K562 (cell line): ENCODE measurements at regions not wholly inside any gene's neighbourhood (a gene's known extent, or its start where the extent isn't known, plus 50 kb on each side); places are given as distances from the start of the nearest gene placed in this dataset.

Source experiments
- ATAC-seq: fragments of 200-7000 bp; cut with Tn5 transposase; 3 replicates; pipeline ENCODE4 v1.9.1; 2020; ENCODE audit warnings: moderate library complexity
- BruUV-seq: library from RNA; stranded (reverse); fragments of 400-500 nt; replicated peaks from 2 replicates; lab custom pipeline; 2021; lab: Mats Ljungman, UMichigan
- CTCF ChIA-PET: fragments of 300-600 bp; formaldehyde crosslinking; extraction: SDS; loops from one replicate; lab custom pipeline; 2021; ENCODE audit warnings: low intra/inter-chr PET ratio; lab: Yijun Ruan, JAX
- POLR2A ChIA-PET: fragments of 300-600, 350-650 bp; sonication (Branson Sonifier 250); formaldehyde crosslinking; extraction: SDS; loops from one replicate; lab custom pipeline; 2021; ENCODE audit warnings: antibody characterized with exemption, inconsistent platforms; lab: Yijun Ruan, JAX
- DNase-seq, 4 experiments: peaks; one replicate each; pipeline versions ENCODE4 v3.0.0 to v3.0.0-alpha.2; 2011 to 2018; ENCODE audit warnings: low spot score in 3 of 4, mixed read lengths in 3 of 4; ENCODE audit errors: extremely low read depth in 1 of 4
- FAIRE-seq: peaks from 2 replicates; lab custom pipeline; 2011; peaks lifted over from hg19 to GRCh38; lab: Jason Lieb, UNC
- H2AFZ ChIP-seq: 2 replicates; pipeline ENCODE4 v1.6.0; 2011; ENCODE audit warnings: low read depth, low read length, control low read depth, inconsistent platforms
- H3K27ac ChIP-seq: fragments of 200-600 bp; 3 replicates; pipeline ENCODE4 v1.8.0; 2011; ENCODE audit warnings: low read depth, mild to moderate bottlenecking, control low read depth, inconsistent platforms, low read length, moderate library complexity, mixed read lengths; ENCODE audit errors: extremely low read depth
- H3K27me3 ChIP-seq, 2 experiments: fragments of 300-600 bp in 1 of 2; 2 replicates in 1 of 2; 3 replicates in 1 of 2; pipeline versions ENCODE4 v1.6.0 to v1.8.0; 2011; ENCODE audit warnings: inconsistent platforms in 2 of 2, low read length in 2 of 2, mild to moderate bottlenecking in 1 of 2, mixed read lengths in 1 of 2, moderate library complexity in 1 of 2; ENCODE audit not compliant: control insufficient read depth in 2 of 2, insufficient read depth in 2 of 2
- H3K36me3 ChIP-seq: fragments of 300-600 bp; 3 replicates; pipeline ENCODE4 v1.8.0; 2011; ENCODE audit warnings: mild to moderate bottlenecking, low read length, inconsistent platforms; ENCODE audit not compliant: control insufficient read depth, insufficient read depth
- H3K4me1 ChIP-seq, 2 experiments: fragments of 200-600 bp in 1 of 2; replicated peaks in 1 of 2; 2 replicates in 1 of 2; 3 replicates in 1 of 2; pipeline versions ENCODE4 v1.5.1 to v1.8.0; 2011; ENCODE audit warnings: inconsistent platforms in 2 of 2, low read length in 2 of 2, mild to moderate bottlenecking in 1 of 2, mixed read lengths in 1 of 2, moderate library complexity in 1 of 2; ENCODE audit not compliant: control insufficient read depth in 2 of 2, insufficient read depth in 2 of 2
- H3K4me2 ChIP-seq: 2 replicates; pipeline ENCODE4 v1.6.1; 2011; ENCODE audit warnings: low read length, control low read depth, inconsistent platforms, mixed read lengths; ENCODE audit not compliant: insufficient read depth
- H3K4me3 ChIP-seq: fragments of 200-600 bp; sonication (generic), shearing (Covaris generic); 2 replicates; pipeline ENCODE4 v1.5.1; 2016; ENCODE audit warnings: control low read depth, inconsistent platforms
- H3K79me2 ChIP-seq: fragments of 200-600 bp; 3 replicates; pipeline ENCODE4 v1.8.0; 2011; ENCODE audit warnings: low read length, inconsistent platforms; ENCODE audit not compliant: control insufficient read depth, insufficient read depth
- H3K9ac ChIP-seq, 2 experiments: 2 replicates each; pipeline versions ENCODE4 v1.6.0 to v1.6.1; 2011; ENCODE audit warnings: low read depth in 2 of 2, low read length in 2 of 2, control low read depth in 1 of 2, inconsistent platforms in 1 of 2, mild to moderate bottlenecking in 1 of 2, mixed read lengths in 1 of 2; ENCODE audit not compliant: insufficient read depth in 1 of 2
- H3K9me1 ChIP-seq: one replicate; pipeline ENCODE4 v1.6.0; 2011; ENCODE audit warnings: inconsistent platforms, mild to moderate bottlenecking, low read length, moderate library complexity; ENCODE audit not compliant: control insufficient read depth, insufficient read depth
- H3K9me3 ChIP-seq: replicated peaks from 2 replicates; pipeline ENCODE4 v1.5.1; 2011; ENCODE audit warnings: low read depth, low read length, inconsistent platforms; ENCODE audit not compliant: control insufficient read depth, insufficient read depth
- H4K20me1 ChIP-seq: replicated peaks from 2 replicates; pipeline ENCODE4 v1.6.1; 2011; ENCODE audit warnings: low read length, inconsistent platforms, mixed read lengths; ENCODE audit not compliant: control insufficient read depth, insufficient read depth
- CBX1 ChIP-seq: sonication (generic); IDR thresholded peaks from 2 replicates; pipeline ENCODE4 v1.6.1; 2016; ENCODE audit warnings: antibody characterized with exemption, low read depth, mild to moderate bottlenecking
- CC2D1A ChIP-seq: fragments of 450-650 bp; IDR thresholded peaks from 2 replicates; pipeline ENCODE4 v1.6.1; 2017; ENCODE audit warnings: mild to moderate bottlenecking
- DMBX1 ChIP-seq: fragments of 250-450 bp; sonication (Bioruptor Pico); IDR thresholded peaks from 2 replicates; pipeline ENCODE4 v1.8.0; 2022; ENCODE audit warnings: inconsistent platforms, mild to moderate bottlenecking, moderate library complexity, borderline replicate concordance
- EGR1 ChIP-seq: fragments of 450-650 bp; conservative IDR thresholded peaks from 2 replicates; pipeline ENCODE4 v1.6.1; 2017; ENCODE audit warnings: mild to moderate bottlenecking
- EZH2 ChIP-seq: IDR thresholded peaks from 2 replicates; pipeline ENCODE4 v1.6.1; 2012; ENCODE audit warnings: low read depth, mild to moderate bottlenecking, inconsistent platforms, low read length, borderline replicate concordance
- HDAC1 ChIP-seq, 2 experiments: fragments of 450-650 bp; IDR thresholded peaks; 2 replicates each; pipeline ENCODE4 v1.6.1; 2016 to 2017; ENCODE audit warnings: inconsistent platforms in 1 of 2, mild to moderate bottlenecking in 1 of 2, moderate library complexity in 1 of 2
- KLF1 ChIP-seq: fragments of 450-650 bp; IDR thresholded peaks from 2 replicates; pipeline ENCODE4 v1.6.1; 2016; ENCODE audit warnings: missing genetic modification characterization, missing compliant biosample characterization
- MECOM ChIP-seq: fragments of 250-450 bp; sonication (Bioruptor Pico); IDR thresholded peaks from 2 replicates; pipeline ENCODE4 v1.8.0; 2022; ENCODE audit warnings: inconsistent platforms
- NONO ChIP-seq, 2 experiments: fragments of 200-400 bp in 1 of 2; fragments of 450-650 bp in 1 of 2; formaldehyde crosslinking in 1 of 2; IDR thresholded peaks; 2 replicates each; pipeline ENCODE4 v1.6.1; 2017; ENCODE audit warnings: low read depth in 2 of 2, mild to moderate bottlenecking in 2 of 2, moderate library complexity in 2 of 2, low read length in 1 of 2
- NR3C1 ChIP-seq: sonication (generic); formaldehyde crosslinking; IDR thresholded peaks from 2 replicates; pipeline ENCODE4 v1.8.1; 2022; ENCODE audit warnings: missing genetic modification reagents
- POLR2AphosphoS5 ChIP-seq: IDR thresholded peaks from 2 replicates; pipeline ENCODE4 v1.6.1; 2011; ENCODE audit warnings: mild to moderate bottlenecking, low read depth, low read length, moderate library complexity; ENCODE audit not compliant: control insufficient read depth, insufficient read depth
- PPARD ChIP-seq: fragments of 250-450 bp; sonication (Bioruptor Pico); IDR thresholded peaks from 2 replicates; pipeline ENCODE4 v1.8.0; 2022; ENCODE audit warnings: inconsistent platforms, mild to moderate bottlenecking, moderate library complexity
- RB1 ChIP-seq: fragments of 450-650 bp; IDR thresholded peaks from 2 replicates; pipeline ENCODE4 v1.6.1; 2017; ENCODE audit warnings: low read depth, mild to moderate bottlenecking
- RBFOX2 ChIP-seq: fragments of 200-400 bp; formaldehyde crosslinking; IDR thresholded peaks from 2 replicates; pipeline ENCODE4 v1.6.1; 2017; ENCODE audit warnings: low read depth, mild to moderate bottlenecking, low read length, moderate library complexity
- RBM15 ChIP-seq: fragments of 200-400 bp; formaldehyde crosslinking; IDR thresholded peaks from 2 replicates; pipeline ENCODE4 v1.6.1; 2018; ENCODE audit warnings: mild to moderate bottlenecking, low read length, moderate library complexity; ENCODE audit not compliant: insufficient read depth
- RCOR1 ChIP-seq, 2 experiments: IDR thresholded peaks; 2 replicates each; pipeline ENCODE4 v1.6.1; 2012; ENCODE audit warnings: low read depth in 2 of 2, low read length in 2 of 2, borderline replicate concordance in 1 of 2, improper control_type of control experiment in 1 of 2
- SLC30A9 ChIP-seq: fragments of 250-450 bp; sonication (Bioruptor Pico); IDR thresholded peaks from 2 replicates; pipeline ENCODE4 v1.8.0; 2022; ENCODE audit warnings: mild to moderate bottlenecking, moderate library complexity
- SMARCA5 ChIP-seq: fragments of 450-650 bp; IDR thresholded peaks from 2 replicates; pipeline ENCODE4 v1.6.1; 2016
- ZNF311 ChIP-seq: fragments of 250-450 bp; sonication (Bioruptor Pico); IDR thresholded peaks from 2 replicates; pipeline ENCODE4 v1.4.0; 2020; ENCODE audit warnings: mild to moderate bottlenecking, moderate library complexity
- ZNF707 ChIP-seq: fragments of 250-450 bp; sonication (Bioruptor Pico); conservative IDR thresholded peaks from 2 replicates; pipeline ENCODE4 v1.8.0; 2022; ENCODE audit warnings: inconsistent platforms, mild to moderate bottlenecking, moderate library complexity
- ZNF75A ChIP-seq: fragments of 450-650 bp; formaldehyde crosslinking; IDR thresholded peaks from 2 replicates; pipeline ENCODE4 v1.4.0; 2020; ENCODE audit warnings: mild to moderate bottlenecking
- WGBS: fragments of 100-300 bp; shearing (Covaris generic); methylation state at CpG from one replicate; pipeline ENCODE4 v1.1.6; 2016; ENCODE audit warnings: low coverage, mixed read lengths; ENCODE audit not compliant: insufficient coverage; ENCODE audit errors: missing lambda C conversion rate; 5-methylcytosine and 5-hydroxymethylcytosine counted together
- in situ Hi-C: fragments of 300-500 bp; cut with MboI; formaldehyde crosslinking; loops from 4 replicates; pipeline ENCODE4 v1.15.0; 2018; ENCODE audit warnings: inconsistent platforms, mixed read lengths
- intact Hi-C: fragments of 100-400 bp; cut with micrococcal nuclease; formaldehyde crosslinking; loops from 2 replicates; pipeline ENCODE4 v1.14.2; 2022
- TF ChIP-seq, protein P1 (sequence below): sonication (generic); formaldehyde crosslinking; IDR thresholded peaks from 2 replicates; pipeline ENCODE4 v1.4.0; 2020; ENCODE audit warnings: mild to moderate bottlenecking, missing genetic modification reagents

DNA sequence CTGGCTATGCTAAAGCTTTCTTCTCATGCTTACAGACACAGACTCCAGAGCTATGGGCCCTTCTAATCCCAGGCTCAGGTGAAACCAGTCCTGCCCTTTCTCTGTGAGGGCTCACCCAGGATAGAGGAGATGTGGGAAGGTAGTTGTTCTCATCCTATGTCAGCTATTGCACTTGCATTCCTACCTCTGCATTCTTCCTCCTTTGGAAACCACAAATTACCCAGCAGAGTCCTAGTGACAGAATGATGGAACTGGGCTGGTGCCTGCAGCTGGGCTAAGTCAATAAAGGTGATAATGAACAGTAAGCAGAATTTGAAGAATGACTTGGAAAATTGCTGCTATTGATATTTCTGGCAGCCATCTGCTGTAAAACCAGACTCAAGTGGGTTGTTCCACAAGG, 560.0 kb downstream of the TMEM135 start (continued):
- TF ChIP-seq ZNF707 (no peak), POLR2AphosphoS5 (no peak), ZNF75A (no peak)

DNA sequence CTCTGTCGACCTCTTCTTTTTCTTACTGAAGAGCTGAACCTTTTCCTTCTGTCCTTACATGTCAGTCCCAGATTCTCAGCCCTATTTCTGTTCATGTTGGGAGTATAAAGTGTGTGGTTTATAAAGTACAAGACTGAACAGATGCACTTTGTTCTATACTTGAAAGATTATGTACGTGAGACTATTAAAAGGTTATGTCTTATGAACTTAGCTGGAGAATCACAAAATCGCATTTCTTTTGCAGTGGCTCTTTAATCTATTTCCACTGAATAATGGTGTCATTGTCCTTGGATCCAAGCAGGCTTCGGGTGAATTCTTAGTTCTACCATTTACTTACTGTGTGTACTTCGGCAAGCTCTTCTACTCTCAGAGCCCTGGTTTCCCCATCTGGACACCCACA, 558.4 kb downstream of the TMEM135 start:
- intact Hi-C loops, result no loop called here
- no peak overlapping the region for H3K4me2 ChIP-seq
- TF ChIP-seq RBFOX2 (no peak), CC2D1A (no peak), SMARCA5 (no peak), EGR1 (no peak), PPARD (CRISPR knock-in tag) (no peak), MECOM (CRISPR knock-in tag) (no peak), NONO (IDR thresholded peaks at IDR 0.05; ENCODE audit: low read depth in 2 of 2, low read length in 1 of 2) (no peak), SLC30A9 (CRISPR knock-in tag) (no peak), DMBX1 (CRISPR knock-in tag) (no peak), CBX1 (no peak), KLF1 (no peak), RBM15 (no peak), RB1 (no peak), NR3C1 (CRISPR knock-in tag) (no peak), HDAC1 (IDR thresholded peaks at IDR 0.05) (no peak), RCOR1 (IDR thresholded peaks at IDR 0.05; ENCODE audit: borderline replicate concordance in 1 of 2, low read depth in 2 of 2, low read length in 2 of 2) (no peak), EZH2 (no peak), ZNF311 (CRISPR knock-in tag) (no peak)
- TF ChIP-seq, protein P1, sequence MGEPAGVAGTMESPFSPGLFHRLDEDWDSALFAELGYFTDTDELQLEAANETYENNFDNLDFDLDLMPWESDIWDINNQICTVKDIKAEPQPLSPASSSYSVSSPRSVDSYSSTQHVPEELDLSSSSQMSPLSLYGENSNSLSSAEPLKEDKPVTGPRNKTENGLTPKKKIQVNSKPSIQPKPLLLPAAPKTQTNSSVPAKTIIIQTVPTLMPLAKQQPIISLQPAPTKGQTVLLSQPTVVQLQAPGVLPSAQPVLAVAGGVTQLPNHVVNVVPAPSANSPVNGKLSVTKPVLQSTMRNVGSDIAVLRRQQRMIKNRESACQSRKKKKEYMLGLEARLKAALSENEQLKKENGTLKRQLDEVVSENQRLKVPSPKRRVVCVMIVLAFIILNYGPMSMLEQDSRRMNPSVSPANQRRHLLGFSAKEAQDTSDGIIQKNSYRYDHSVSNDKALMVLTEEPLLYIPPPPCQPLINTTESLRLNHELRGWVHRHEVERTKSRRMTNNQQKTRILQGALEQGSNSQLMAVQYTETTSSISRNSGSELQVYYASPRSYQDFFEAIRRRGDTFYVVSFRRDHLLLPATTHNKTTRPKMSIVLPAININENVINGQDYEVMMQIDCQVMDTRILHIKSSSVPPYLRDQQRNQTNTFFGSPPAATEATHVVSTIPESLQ (CRISPR knock-in tag), result no peak
- TF ChIP-seq, all 486 proteins: peak for 0
- in situ Hi-C loops, result no loop called here
- Histone ChIP-seq H3K4me3 (no peak overlapping the region), H3K79me2 (no peaks in the 10 kb centered on the region), H3K9ac (no peak overlapping the region), H4K20me1 (no peaks in the 10 kb centered on the region), H3K27ac (no peak overlapping the region), H3K4me1 (no peaks in the 10 kb centered on the region), H3K9me1 (no peaks in the 10 kb centered on the region), H2AFZ (no peak overlapping the region), H3K9me3 (no peaks in the 10 kb centered on the region), H3K36me3 (no peaks in the 10 kb centered on the region), H3K27me3 (no peaks in the 10 kb centered on the region)
- ATAC-seq (no peak), DNase-seq (no peak), FAIRE-seq (no peak)
- 1% methylated on average over 5 of the region's 5 CpGs for WGBS
- no TSS peak for BruUV-seq
- ChIA-PET CTCF (no interaction called here), POLR2A (no interaction called here)
